Large intestine (tissue), 3 donors: ENCODE measurements at regions not wholly inside any gene's neighbourhood (a gene's known extent, or its start where the extent isn't known, plus 50 kb on each side); places are given as distances from the start of the nearest gene placed in this dataset.
A peak's percentile ranks its signal among the peaks of the same experiment; 100 is the strongest.

Experiments
- DNase-seq, 2 donors: peaks; one replicate each; pipeline versions ENCODE4 v3.0.0 to v3.0.0-alpha.2; 2013
- H3K27ac ChIP-seq: one replicate; pipeline ENCODE4 v1.5.1; 2013; ENCODE audit warnings: low read length
- H3K27me3 ChIP-seq: 2 replicates; pipeline ENCODE4 v1.6.1; 2013; ENCODE audit warnings: low read length; ENCODE audit not compliant: control insufficient read depth, insufficient read depth
- H3K36me3 ChIP-seq: 2 replicates; pipeline ENCODE4 v1.6.1; 2013; ENCODE audit warnings: low read length; ENCODE audit not compliant: control insufficient read depth, insufficient read depth
- H3K4me1 ChIP-seq: one replicate; pipeline ENCODE4 v1.6.1; 2013; ENCODE audit warnings: low read length; ENCODE audit not compliant: control insufficient read depth, insufficient read depth
- H3K4me3 ChIP-seq: one replicate; pipeline ENCODE4 v1.5.1; 2013; ENCODE audit warnings: low read length
- H3K9me3 ChIP-seq: one replicate; pipeline ENCODE4 v1.6.1; 2013; ENCODE audit warnings: mild to moderate bottlenecking, low read depth, low read length, moderate library complexity; ENCODE audit not compliant: control insufficient read depth
- WGBS: methylation state at CpG from one replicate; pipeline ENCODE4 v1.1.5; 2013; ENCODE audit warnings: low lambda C conversion rate; ENCODE audit not compliant: insufficient coverage; 5-methylcytosine and 5-hydroxymethylcytosine counted together

GRCh38 chr5:158304607-158305006 lies 445.7 kb upstream of the CLINT1 start:
- H3K27ac ChIP-seq = no peak overlapping the region
- no CpG with 5 or more reads among the region's 2 CpGs for WGBS
- no peaks in the 10 kb centered on the region for H3K36me3 ChIP-seq
- no peak for DNase-seq
- H3K4me3 ChIP-seq = no peak overlapping the region
- no peaks in the 10 kb centered on the region for H3K9me3 ChIP-seq
- H3K4me1 ChIP-seq = no peaks in the 10 kb centered on the region
- peaks cover 3% of the 10 kb centered on the region for H3K27me3 ChIP-seq

GRCh38 chr5:158303883-158304282 lies 444.9 kb upstream of the CLINT1 start:
- Histone ChIP-seq H3K9me3 (no peaks in the 10 kb centered on the region), H3K27me3 (peaks cover 3% of the 10 kb centered on the region), H3K36me3 (no peaks in the 10 kb centered on the region), H3K4me1 (no peaks in the 10 kb centered on the region), H3K27ac (no peak overlapping the region), H3K4me3 (no peak overlapping the region)
- no CpG with 5 or more reads among the region's 1 CpG for WGBS
- no peak for DNase-seq

GRCh38 chr5:158303275-158303674 lies 444.3 kb upstream of the CLINT1 start:
- no CpG with 5 or more reads among the region's 3 CpGs for WGBS
- DNase-seq = no peak

GRCh38 chr5:158302029-158302428 lies 443.1 kb upstream of the CLINT1 start:
- Histone ChIP-seq H3K9me3 (no peaks in the 10 kb centered on the region), H3K4me1 (no peaks in the 10 kb centered on the region), H3K4me3 (no peak overlapping the region), H3K36me3 (no peaks in the 10 kb centered on the region), H3K27me3 (no peaks in the 10 kb centered on the region), H3K27ac (no peak overlapping the region)
- no peak for DNase-seq
- WGBS = 100% methylated on average over 1 of the region's 2 CpGs

More at GRCh38 chr5:158303275-158303674, 444.3 kb upstream of the CLINT1 start:
- no peaks in the 10 kb centered on the region for H3K36me3 ChIP-seq
- H3K4me3 ChIP-seq = no peak overlapping the region
- no peaks in the 10 kb centered on the region for H3K27me3 ChIP-seq
- H3K4me1 ChIP-seq = no peaks in the 10 kb centered on the region
- no peaks in the 10 kb centered on the region for H3K9me3 ChIP-seq
- H3K27ac ChIP-seq = no peak overlapping the region

- Histone ChIP-seq H3K27me3 (no peaks in the 10 kb centered on the region), H3K9me3 (no peaks in the 10 kb centered on the region), H3K4me1 (no peaks in the 10 kb centered on the region), H3K27ac (no peak overlapping the region), H3K4me3 (no peak overlapping the region), H3K36me3 (no peaks in the 10 kb centered on the region)
- DNase-seq = no peak
- WGBS = 92% methylated on average over 2 of the region's 4 CpGs
Observed at GRCh38 chr5:158301186-158301585, 442.2 kb upstream of the CLINT1 start.

- H3K4me3 ChIP-seq = no peak overlapping the region
- no peaks in the 10 kb centered on the region for H3K36me3 ChIP-seq
- H3K4me1 ChIP-seq = no peaks in the 10 kb centered on the region
- WGBS = 71% methylated on average over 2 of the region's 8 CpGs
- no peaks in the 10 kb centered on the region for H3K9me3 ChIP-seq
- DNase-seq = no peak
- no peak overlapping the region for H3K27ac ChIP-seq
- no peaks in the 10 kb centered on the region for H3K27me3 ChIP-seq
Observed at GRCh38 chr5:158300256-158300655, 441.3 kb upstream of the CLINT1 start.

- no peaks in the 10 kb centered on the region for H3K4me1 ChIP-seq
- H3K27ac ChIP-seq = no peak overlapping the region
- H3K27me3 ChIP-seq = peaks cover under 1% of the 10 kb centered on the region
- no peak overlapping the region for H3K4me3 ChIP-seq
- no peaks in the 10 kb centered on the region for H3K36me3 ChIP-seq
- no peak for DNase-seq
- H3K9me3 ChIP-seq = no peaks in the 10 kb centered on the region
Observed at GRCh38 chr5:158297002-158297527, 438.1 kb upstream of the CLINT1 start.

- no peak overlapping the region for H3K4me3 ChIP-seq
- no peaks in the 10 kb centered on the region for H3K36me3 ChIP-seq
- no peak for DNase-seq
- no peak overlapping the region for H3K27ac ChIP-seq
- H3K27me3 ChIP-seq = peaks cover 12% of the 10 kb centered on the region
- no peaks in the 10 kb centered on the region for H3K4me1 ChIP-seq
- H3K9me3 ChIP-seq = no peaks in the 10 kb centered on the region
- WGBS = 83% methylated on average over 2 of the region's 6 CpGs
Observed at GRCh38 chr5:158294701-158295100, 435.8 kb upstream of the CLINT1 start.

GRCh38 chr5:158292981-158293380 lies 434.0 kb upstream of the CLINT1 start:
- Histone ChIP-seq H3K4me1 (no peaks in the 10 kb centered on the region), H3K4me3 (no peak overlapping the region), H3K36me3 (no peaks in the 10 kb centered on the region), H3K27ac (no peak overlapping the region), H3K9me3 (no peaks in the 10 kb centered on the region), H3K27me3 (peaks cover 12% of the 10 kb centered on the region)
- DNase-seq = no peak
- no CpG with 5 or more reads among the region's 1 CpG for WGBS

- peaks cover 7% of the 10 kb centered on the region for H3K4me1 ChIP-seq
- H3K9me3 ChIP-seq = no peaks in the 10 kb centered on the region
- no peaks in the 10 kb centered on the region for H3K36me3 ChIP-seq
- H3K4me3 ChIP-seq = no peak overlapping the region
- no CpG with 5 or more reads among the region's 1 CpG for WGBS
- no peak overlapping the region for H3K27ac ChIP-seq
- no peak for DNase-seq
- peaks cover 14% of the 10 kb centered on the region for H3K27me3 ChIP-seq
Observed at GRCh38 chr5:158289967-158290366, 431.0 kb upstream of the CLINT1 start.

GRCh38 chr5:158288272-158288657 lies 429.3 kb upstream of the CLINT1 start:
- Histone ChIP-seq H3K27me3 (peaks cover 14% of the 10 kb centered on the region), H3K4me1 (peaks cover 7% of the 10 kb centered on the region), H3K36me3 (no peaks in the 10 kb centered on the region), H3K4me3 (no peak overlapping the region), H3K9me3 (no peaks in the 10 kb centered on the region), H3K27ac (no peak overlapping the region)
- WGBS = no CpG with 5 or more reads among the region's 1 CpG
- DNase-seq = peak in 1 of 2 donors; percentile 7
